ENCODE measurements at regions not wholly inside any gene's neighbourhood (a gene's known extent, or its start where the extent isn't known, plus 50 kb on each side); places are given as distances from the start of the nearest gene placed in this dataset.

DNA sequence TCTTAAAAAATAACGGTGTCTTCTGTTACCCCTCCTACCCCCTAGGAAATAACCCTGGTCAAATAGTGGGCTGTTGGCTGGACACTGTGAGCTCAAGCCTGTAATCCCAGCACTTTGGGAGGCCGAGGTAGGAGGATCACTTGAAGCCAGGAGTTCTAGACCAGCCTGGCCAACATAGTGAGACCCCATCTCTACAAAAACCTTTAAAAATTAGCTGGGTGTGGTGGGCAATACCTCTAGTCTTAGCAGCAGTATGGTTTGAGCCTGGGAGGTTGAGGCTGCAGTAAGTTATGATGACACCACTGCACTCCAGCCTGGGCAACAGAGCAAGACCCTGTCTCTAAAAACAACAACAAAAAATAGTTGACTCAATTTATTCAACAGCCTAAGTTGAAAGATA is 453.7 kb downstream of the SIPA1L2 start:
- TF ChIP-seq, protein P1, sequence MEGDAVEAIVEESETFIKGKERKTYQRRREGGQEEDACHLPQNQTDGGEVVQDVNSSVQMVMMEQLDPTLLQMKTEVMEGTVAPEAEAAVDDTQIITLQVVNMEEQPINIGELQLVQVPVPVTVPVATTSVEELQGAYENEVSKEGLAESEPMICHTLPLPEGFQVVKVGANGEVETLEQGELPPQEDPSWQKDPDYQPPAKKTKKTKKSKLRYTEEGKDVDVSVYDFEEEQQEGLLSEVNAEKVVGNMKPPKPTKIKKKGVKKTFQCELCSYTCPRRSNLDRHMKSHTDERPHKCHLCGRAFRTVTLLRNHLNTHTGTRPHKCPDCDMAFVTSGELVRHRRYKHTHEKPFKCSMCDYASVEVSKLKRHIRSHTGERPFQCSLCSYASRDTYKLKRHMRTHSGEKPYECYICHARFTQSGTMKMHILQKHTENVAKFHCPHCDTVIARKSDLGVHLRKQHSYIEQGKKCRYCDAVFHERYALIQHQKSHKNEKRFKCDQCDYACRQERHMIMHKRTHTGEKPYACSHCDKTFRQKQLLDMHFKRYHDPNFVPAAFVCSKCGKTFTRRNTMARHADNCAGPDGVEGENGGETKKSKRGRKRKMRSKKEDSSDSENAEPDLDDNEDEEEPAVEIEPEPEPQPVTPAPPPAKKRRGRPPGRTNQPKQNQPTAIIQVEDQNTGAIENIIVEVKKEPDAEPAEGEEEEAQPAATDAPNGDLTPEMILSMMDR (conservative IDR thresholded peaks at IDR 0.05): no peak
- TF ChIP-seq ZFX (IDR thresholded peaks at IDR 0.05): no peak

All from C4-2B (cell line).